Eye (tissue), 1 donor: ENCODE measurements at regions not wholly inside any gene's neighbourhood (a gene's known extent, or its start where the extent isn't known, plus 50 kb on each side); places are given as distances from the start of the nearest gene placed in this dataset.

Experiments
- DNase-seq: peaks from one replicate; pipeline ENCODE4 v3.0.0-alpha.2; 2015

- no peak for DNase-seq
Observed at GRCh38 chr4:23327120-23327519, 562.7 kb downstream of the PPARGC1A start.

GRCh38 chr4:23324021-23324690 is 565.7 kb downstream of the PPARGC1A start:
- DNase-seq = no peak

GRCh38 chr4:23323436-23323835 is 566.4 kb downstream of the PPARGC1A start:
- no peak for DNase-seq

- no peak for DNase-seq
Observed at GRCh38 chr4:23322732-23323131, 567.1 kb downstream of the PPARGC1A start.

GRCh38 chr4:23320931-23321587 is 568.8 kb downstream of the PPARGC1A start:
- peak; percentile 3 for DNase-seq

GRCh38 chr4:23312686-23313085 is 577.2 kb downstream of the PPARGC1A start:
- DNase-seq = no peak

- DNase-seq = no peak
Observed at GRCh38 chr4:23311983-23312382, 577.9 kb downstream of the PPARGC1A start.

GRCh38 chr4:23305026-23305425 is 584.8 kb downstream of the PPARGC1A start:
- no peak for DNase-seq

GRCh38 chr4:23298371-23298770 is 591.5 kb downstream of the PPARGC1A start:
- DNase-seq = no peak

GRCh38 chr4:23297327-23297726 is 592.5 kb downstream of the PPARGC1A start:
- DNase-seq = no peak

- DNase-seq = no peak
Observed at GRCh38 chr4:23291139-23291538, 598.4 kb downstream of the GBA3 start.

- no peak for DNase-seq
Observed at GRCh38 chr4:23290656-23291055, 597.9 kb downstream of the GBA3 start.

- no peak for DNase-seq
Observed at GRCh38 chr4:23279377-23279986, 586.7 kb downstream of the GBA3 start.

- DNase-seq = no peak
Observed at GRCh38 chr4:23278845-23279244, 586.1 kb downstream of the GBA3 start.

- DNase-seq = no peak
Observed at GRCh38 chr4:23276076-23276475, 583.3 kb downstream of the GBA3 start.

- DNase-seq = no peak
Observed at GRCh38 chr4:23269566-23269965, 576.8 kb downstream of the GBA3 start.

- DNase-seq = no peak
Observed at GRCh38 chr4:23268072-23268771, 575.5 kb downstream of the GBA3 start.

- DNase-seq = no peak
Observed at GRCh38 chr4:23266401-23266800, 573.7 kb downstream of the GBA3 start.

- DNase-seq = no peak
Observed at GRCh38 chr4:23260511-23260910, 567.8 kb downstream of the GBA3 start.

- no peak for DNase-seq
Observed at GRCh38 chr4:23245203-23245832, 552.6 kb downstream of the GBA3 start.

- no peak for DNase-seq
Observed at GRCh38 chr4:23242962-23243361, 550.2 kb downstream of the GBA3 start.

- no peak for DNase-seq
Observed at GRCh38 chr4:23241408-23241807, 548.7 kb downstream of the GBA3 start.

GRCh38 chr4:23238848-23239247 is 546.1 kb downstream of the GBA3 start:
- DNase-seq = peak; percentile 14
